Transverse colon (tissue), 4 donors: ENCODE measurements at regions not wholly inside any gene's neighbourhood (a gene's known extent, or its start where the extent isn't known, plus 50 kb on each side); places are given as distances from the start of the nearest gene placed in this dataset.

Experiments used
- DNase-seq: peaks from one replicate; pipeline ENCODE4 v3.0.0-alpha.2; 2019
- H3K27ac ChIP-seq, 4 donors: fragments of 200-600 bp; sonication (generic); 2 replicates each; pipeline ENCODE4 v1.5.1; 2016 to 2018; ENCODE audit warnings: inconsistent platforms in 4 of 4
- H3K27me3 ChIP-seq: fragments of 200-600 bp; sonication (generic); 2 replicates; pipeline ENCODE4 v1.5.1; 2017; ENCODE audit warnings: inconsistent platforms
- H3K36me3 ChIP-seq, 4 donors: fragments of 200-600 bp; sonication (generic); 2 replicates each; pipeline ENCODE4 v1.5.1; 2017 to 2019; ENCODE audit warnings: inconsistent platforms in 4 of 4
- H3K4me1 ChIP-seq, 4 donors: fragments of 200-600 bp; sonication (generic); 2 replicates each; pipeline ENCODE4 v1.5.1; 2017 to 2020; ENCODE audit warnings: inconsistent platforms in 4 of 4
- H3K4me3 ChIP-seq, 4 donors: fragments of 200-600 bp; sonication (generic); 1 replicate in 1 of 4; 2 replicates in 3 of 4; pipeline versions ENCODE4 v1.5.1 to v1.6.1; 2017 to 2019; ENCODE audit warnings: inconsistent platforms in 4 of 4
- H3K9me3 ChIP-seq, 2 donors: fragments of 200-600 bp; sonication (generic); 2 replicates each; pipeline ENCODE4 v1.5.1; 2017 to 2019; ENCODE audit warnings: inconsistent platforms in 2 of 2
- EP300 ChIP-seq: sonication (generic); formaldehyde crosslinking; IDR thresholded peaks from one replicate; pipeline ENCODE4 v1.6.1; 2017; ENCODE audit warnings: antibody characterized with exemption, low read depth
- POLR2A ChIP-seq: fragments of 450-650 bp; IDR thresholded peaks from one replicate; pipeline ENCODE4 v1.6.1; 2016; ENCODE audit warnings: antibody characterized with exemption, mild to moderate bottlenecking, moderate library complexity
- POLR2AphosphoS5 ChIP-seq, 3 donors: sonication (generic); formaldehyde crosslinking; IDR thresholded peaks; one replicate each; pipeline ENCODE4 v1.6.1; 2016; ENCODE audit warnings: antibody characterized with exemption in 3 of 3
- WGBS, 2 donors: methylation state at CpG; one replicate each; pipeline ENCODE4 v1.1.5; 2018; ENCODE audit warnings: low coverage in 1 of 2; 5-methylcytosine and 5-hydroxymethylcytosine counted together
- in situ Hi-C, 4 donors: fragments of 200-750 bp; cut with MboI; loops; one replicate each; pipeline versions ENCODE4 v1.15.0 to v1.15.1; 2017; ENCODE audit warnings: low sequenced_read_pairs in 3 of 4, low pct_ligation_motif_present in 1 of 4, low pct_unique_long_range_greater_than_20kb in 1 of 4
- intact Hi-C: fragments of 100-400 bp; cut with DNase I; formaldehyde crosslinking; loops from one replicate; pipeline ENCODE4 v1.15.1; 2023; ENCODE audit warnings: low total_unique reads
- TF ChIP-seq, protein P1 (sequence below), 5 experiments: fragments of 200-600 bp in 3 of 5; fragments of 450-650 bp in 2 of 5; sonication (generic) in 3 of 5; IDR thresholded peaks; 1 replicate in 2 of 5; 2 replicates in 3 of 5; pipeline ENCODE4 v1.5.1; 2016 to 2017; ENCODE audit warnings: antibody characterized with exemption in 5 of 5, inconsistent platforms in 3 of 5, mild to moderate bottlenecking in 2 of 5, moderate library complexity in 1 of 5

- Histone ChIP-seq H3K4me1 (no peaks in the 10 kb centered on the region), H3K27me3 (no peaks in the 10 kb centered on the region), H3K4me3 (no peak overlapping the region), H3K27ac (no peak overlapping the region), H3K9me3 (peaks cover 3% of the 10 kb centered on the region in 2 donors), H3K36me3 (no peaks in the 10 kb centered on the region)
- intact Hi-C loops, result no loop called here
- 61 to 72% methylated on average over 2 of the region's 2 CpGs for WGBS, 2 donors
- no peak for DNase-seq
- no peak for TF ChIP-seq POLR2A
- TF ChIP-seq, protein P1, sequence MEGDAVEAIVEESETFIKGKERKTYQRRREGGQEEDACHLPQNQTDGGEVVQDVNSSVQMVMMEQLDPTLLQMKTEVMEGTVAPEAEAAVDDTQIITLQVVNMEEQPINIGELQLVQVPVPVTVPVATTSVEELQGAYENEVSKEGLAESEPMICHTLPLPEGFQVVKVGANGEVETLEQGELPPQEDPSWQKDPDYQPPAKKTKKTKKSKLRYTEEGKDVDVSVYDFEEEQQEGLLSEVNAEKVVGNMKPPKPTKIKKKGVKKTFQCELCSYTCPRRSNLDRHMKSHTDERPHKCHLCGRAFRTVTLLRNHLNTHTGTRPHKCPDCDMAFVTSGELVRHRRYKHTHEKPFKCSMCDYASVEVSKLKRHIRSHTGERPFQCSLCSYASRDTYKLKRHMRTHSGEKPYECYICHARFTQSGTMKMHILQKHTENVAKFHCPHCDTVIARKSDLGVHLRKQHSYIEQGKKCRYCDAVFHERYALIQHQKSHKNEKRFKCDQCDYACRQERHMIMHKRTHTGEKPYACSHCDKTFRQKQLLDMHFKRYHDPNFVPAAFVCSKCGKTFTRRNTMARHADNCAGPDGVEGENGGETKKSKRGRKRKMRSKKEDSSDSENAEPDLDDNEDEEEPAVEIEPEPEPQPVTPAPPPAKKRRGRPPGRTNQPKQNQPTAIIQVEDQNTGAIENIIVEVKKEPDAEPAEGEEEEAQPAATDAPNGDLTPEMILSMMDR (IDR thresholded peaks at IDR 0.05), result no peak
- no peak for TF ChIP-seq POLR2AphosphoS5 (IDR thresholded peaks at IDR 0.05)
- TF ChIP-seq EP300, result no peak
- in situ Hi-C loops, result no loop called here
These were observed 1149.1 kb upstream of the PRR20A start for GRCh38 chr13:55991666-55992065.

GRCh38 chr13:55992145-55992544 lies 1148.6 kb upstream of the PRR20A start:
- Histone ChIP-seq H3K27ac (no peak overlapping the region), H3K4me1 (no peaks in the 10 kb centered on the region), H3K27me3 (no peaks in the 10 kb centered on the region), H3K4me3 (no peak overlapping the region), H3K36me3 (no peaks in the 10 kb centered on the region), H3K9me3 (peaks cover 3% of the 10 kb centered on the region in 2 donors)
- TF ChIP-seq POLR2A (no peak), EP300 (no peak), POLR2AphosphoS5 (IDR thresholded peaks at IDR 0.05) (no peak)
- TF ChIP-seq, protein P1 (IDR thresholded peaks at IDR 0.05), result no peak
- DNase-seq, result no peak
- in situ Hi-C loops, result no loop called here
- intact Hi-C loops, result no loop called here
- 8 to 19% methylated on average over 1 of the region's 1 CpG for WGBS, 2 donors

DNA sequence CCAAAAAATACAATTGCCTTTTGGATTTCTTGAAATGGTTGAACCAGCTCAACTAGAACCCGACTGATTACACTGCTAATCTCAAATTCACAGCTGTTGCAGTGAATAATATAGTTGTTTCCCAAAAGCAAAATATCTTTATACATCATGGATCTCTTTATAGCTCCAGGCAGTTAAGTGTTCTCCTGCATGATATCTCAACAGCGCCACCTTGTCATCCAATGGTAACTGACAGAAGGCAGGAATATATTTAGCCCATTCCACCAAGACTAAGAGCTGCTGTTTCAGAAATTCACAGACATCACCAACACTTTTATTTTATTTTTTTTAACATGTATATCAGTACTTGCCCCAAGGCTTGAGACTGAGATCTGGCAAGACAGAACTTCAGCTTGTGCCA lies 1141.0 kb upstream of the PRR20A start:
- WGBS, 2 donors, result 45 to 89% methylated on average over 1 to 2 of the region's 2 CpGs
- Histone ChIP-seq H3K27ac (no peak overlapping the region), H3K4me3 (no peak overlapping the region), H3K36me3 (no peaks in the 10 kb centered on the region), H3K27me3 (no peaks in the 10 kb centered on the region), H3K4me1 (no peaks in the 10 kb centered on the region), H3K9me3 (peaks cover 3 to 5% of the 10 kb centered on the region in 2 donors)
- no peak for DNase-seq
- intact Hi-C loops, result no loop called here
- TF ChIP-seq, protein P1 (IDR thresholded peaks at IDR 0.05), result no peak
- TF ChIP-seq POLR2AphosphoS5 (IDR thresholded peaks at IDR 0.05), result no peak
- TF ChIP-seq POLR2A, result no peak
- TF ChIP-seq EP300, result no peak
- in situ Hi-C loops, result no loop called here

DNA sequence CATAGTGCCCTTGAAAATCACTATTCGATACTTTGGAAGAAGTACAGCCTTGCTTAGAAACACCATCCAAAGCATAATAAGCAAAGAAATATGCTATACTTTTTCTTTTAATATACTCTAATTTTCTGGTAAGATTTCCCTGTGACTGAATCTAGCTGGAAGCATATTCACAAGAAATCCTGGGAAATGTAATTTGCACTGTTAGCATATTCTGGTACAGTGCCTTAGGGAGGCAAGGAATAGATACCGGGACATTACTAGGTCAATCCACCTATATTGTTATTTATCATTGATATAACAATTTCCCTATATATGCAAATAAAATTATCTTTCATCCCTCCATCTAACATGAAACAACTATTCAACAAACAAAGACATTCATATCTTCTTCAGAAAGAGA lies 1131.3 kb upstream of the PRR20A start:
- in situ Hi-C loops (no loop called here), intact Hi-C loops (no loop called here)
- no peak overlapping the region for H3K4me3 ChIP-seq
- peaks cover 0 to 13% of the 10 kb centered on the region in 2 donors for H3K9me3 ChIP-seq
- DNase-seq, result no peak
- no peaks in the 10 kb centered on the region for H3K36me3 ChIP-seq
- no peak overlapping the region for H3K27ac ChIP-seq
- H3K4me1 ChIP-seq, result no peaks in the 10 kb centered on the region
- TF ChIP-seq POLR2AphosphoS5 (IDR thresholded peaks at IDR 0.05), result no peak
- TF ChIP-seq POLR2A, result no peak
- TF ChIP-seq EP300, result no peak
- TF ChIP-seq, protein P1 (IDR thresholded peaks at IDR 0.05), result no peak
- WGBS, 2 donors, result 94 to 96% methylated on average over 2 of the region's 2 CpGs
- H3K27me3 ChIP-seq, result no peaks in the 10 kb centered on the region
